ENCODE measurements at regions not wholly inside any gene's neighbourhood (a gene's known extent, or its start where the extent isn't known, plus 50 kb on each side); places are given as distances from the start of the nearest gene placed in this dataset.

DNA sequence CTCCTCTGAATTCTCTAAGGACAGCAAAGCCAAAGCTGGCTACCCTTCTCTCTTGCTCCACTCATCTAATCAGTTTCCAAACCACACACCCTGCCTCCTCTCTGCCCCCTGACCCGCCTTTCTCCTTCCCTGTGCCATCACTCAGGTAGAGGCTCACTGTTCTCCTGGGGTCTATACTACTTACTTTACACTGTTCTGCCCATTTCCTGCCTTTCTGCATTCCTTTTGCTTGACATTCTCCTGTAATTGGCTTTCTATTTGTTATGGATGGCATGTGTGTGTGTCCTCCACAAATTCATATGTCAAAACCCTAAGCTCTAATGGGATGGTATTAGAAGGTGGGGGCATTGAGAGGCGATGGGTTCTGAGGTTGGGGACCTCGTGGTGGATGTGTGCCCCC lies 675.2 kb upstream of the ID2 start:
- no peak for DNase-seq (ENCODE audit: low spot score)

DNA sequence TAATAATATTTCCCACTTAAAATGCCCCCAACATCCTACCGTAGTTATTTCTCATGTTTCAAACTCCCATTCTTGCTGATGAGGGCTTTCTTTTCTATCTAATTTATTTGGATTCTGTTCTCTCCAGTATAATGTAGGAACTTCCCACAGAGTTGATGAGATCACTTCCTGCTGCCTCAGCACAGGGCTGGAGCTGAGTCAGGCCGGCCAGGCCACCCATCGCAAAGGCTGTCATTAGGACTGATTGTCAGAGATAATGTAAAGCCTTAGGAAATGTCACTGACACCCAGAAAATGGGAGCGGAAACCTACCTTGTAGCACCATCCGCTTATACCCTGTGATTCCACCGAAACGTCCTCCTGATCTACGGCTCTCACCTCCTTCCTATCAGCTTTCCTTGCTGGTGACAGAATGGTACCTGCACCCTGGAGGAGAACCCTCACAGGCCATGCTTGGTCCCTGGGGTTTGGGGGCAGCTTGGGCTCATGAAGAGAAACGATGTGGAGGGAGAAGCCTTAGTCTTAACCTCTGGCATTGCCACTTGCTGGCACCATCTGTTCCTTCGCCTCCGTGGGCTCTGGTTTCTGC lies 672.8 kb upstream of the ID2 start:
- DNase-seq (ENCODE audit: low spot score), result no peak

DNA sequence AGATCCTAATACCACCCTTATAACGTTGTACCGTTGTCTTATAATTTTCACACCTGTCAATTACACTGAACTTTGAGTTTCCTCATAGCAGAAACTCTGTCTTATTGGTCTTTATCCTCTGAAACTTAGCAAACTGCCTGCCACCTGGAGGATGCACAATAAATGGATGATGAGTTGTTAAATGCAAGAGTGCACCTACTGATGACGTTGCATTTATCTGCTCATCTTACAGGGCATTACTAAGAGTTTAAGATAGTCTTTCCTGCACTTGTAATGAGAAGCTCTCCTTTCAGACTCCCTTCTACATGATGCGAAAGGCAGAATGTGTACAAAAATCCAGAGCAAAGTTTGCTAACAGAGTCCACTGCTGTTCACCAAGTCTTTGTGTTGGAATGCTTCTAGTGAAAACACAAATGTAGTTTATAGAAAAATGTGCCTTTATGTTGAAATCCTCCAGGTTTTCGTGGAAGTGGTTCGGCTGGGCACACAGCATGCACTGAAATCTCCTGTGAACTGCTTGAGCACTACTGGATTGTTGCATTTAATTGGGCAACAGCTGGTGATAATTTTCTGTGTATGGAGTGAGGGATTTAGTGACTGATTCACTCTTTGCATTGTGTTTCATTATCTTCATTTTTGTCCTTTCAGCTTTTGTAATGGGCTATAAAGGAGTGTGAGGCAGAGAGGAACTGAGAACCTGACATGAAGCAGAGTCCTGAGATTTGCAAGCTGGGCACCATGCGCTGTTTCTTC lies 665.8 kb upstream of the ID2 start:
- DNase-seq (ENCODE audit: low spot score), result no peak

GRCh38 chr2:8016688-8017087 lies 665.2 kb upstream of the ID2 start:
- no peak for DNase-seq (ENCODE audit: low spot score)

GRCh38 chr2:8018956-8019355 lies 662.9 kb upstream of the ID2 start:
- DNase-seq (ENCODE audit: low spot score), result no peak

DNA sequence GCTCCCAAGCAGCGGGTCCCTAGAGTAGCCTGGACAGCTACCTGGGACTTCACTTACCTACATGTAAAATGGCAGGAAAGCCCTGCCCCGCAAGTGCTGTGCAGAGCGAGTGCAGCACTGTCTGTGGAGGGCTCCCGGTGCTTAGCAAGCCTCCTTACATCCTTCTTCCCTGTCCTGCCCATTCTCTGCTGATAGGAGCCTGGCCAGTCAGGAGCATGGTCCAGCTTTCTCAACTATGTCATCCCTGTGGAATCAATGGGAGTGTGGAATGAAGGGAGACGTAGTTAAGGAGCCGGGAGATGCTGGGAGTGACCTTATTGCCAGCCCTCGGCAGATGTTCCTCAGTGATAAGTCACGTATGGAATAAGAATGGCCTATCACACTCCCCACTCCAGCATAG lies 661.9 kb upstream of the ID2 start:
- no peak for DNase-seq (ENCODE audit: low spot score)

GRCh38 chr2:8021921-8022320 lies 659.9 kb upstream of the ID2 start:
- no peak for DNase-seq (ENCODE audit: low spot score)

GRCh38 chr2:8022908-8023640 lies 658.8 kb upstream of the ID2 start:
- DNase-seq (ENCODE audit: low spot score), result no peak

GRCh38 chr2:8024506-8024905 lies 657.4 kb upstream of the ID2 start:
- no peak for DNase-seq (ENCODE audit: low spot score)

DNA sequence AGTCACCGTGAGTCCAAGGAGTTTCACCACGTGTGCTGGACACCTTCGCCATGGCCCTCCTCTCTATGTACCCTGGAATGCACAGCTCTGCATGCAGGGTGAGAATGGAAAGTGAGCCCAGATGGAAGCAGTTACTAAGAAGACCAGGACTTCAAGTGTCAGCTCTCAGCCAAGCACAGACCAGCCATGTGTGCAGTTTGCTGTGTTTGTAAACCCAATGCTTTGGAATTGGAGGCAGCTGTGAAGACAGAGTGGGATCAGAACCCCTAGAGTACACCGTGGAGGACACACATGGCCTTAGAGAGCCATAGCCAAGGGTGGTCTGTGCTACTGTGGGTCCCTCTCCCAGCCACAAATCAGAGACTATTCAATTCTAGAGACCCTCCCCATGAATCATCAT lies 655.5 kb upstream of the ID2 start:
- no peak for DNase-seq (ENCODE audit: low spot score)

DNA sequence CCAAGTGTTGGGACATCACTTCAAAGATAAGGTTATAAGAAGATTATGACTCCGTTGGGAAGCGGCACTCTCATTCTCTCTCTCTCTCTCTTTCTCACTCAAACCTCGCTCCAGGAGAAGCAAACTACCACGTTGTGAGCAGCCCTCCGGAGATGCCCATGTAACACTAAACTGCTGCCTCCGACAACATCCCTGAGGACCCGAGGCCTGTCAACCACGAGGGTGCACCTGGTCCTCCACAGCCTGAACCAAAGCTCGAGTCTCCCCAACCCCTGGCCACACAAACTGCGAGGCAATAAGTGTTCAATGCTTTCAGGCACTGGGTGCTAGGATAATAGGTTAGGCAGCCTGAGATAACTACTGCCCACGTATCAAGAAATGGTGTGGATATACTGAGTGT lies 654.5 kb upstream of the ID2 start:
- DNase-seq (ENCODE audit: low spot score), result no peak

DNA sequence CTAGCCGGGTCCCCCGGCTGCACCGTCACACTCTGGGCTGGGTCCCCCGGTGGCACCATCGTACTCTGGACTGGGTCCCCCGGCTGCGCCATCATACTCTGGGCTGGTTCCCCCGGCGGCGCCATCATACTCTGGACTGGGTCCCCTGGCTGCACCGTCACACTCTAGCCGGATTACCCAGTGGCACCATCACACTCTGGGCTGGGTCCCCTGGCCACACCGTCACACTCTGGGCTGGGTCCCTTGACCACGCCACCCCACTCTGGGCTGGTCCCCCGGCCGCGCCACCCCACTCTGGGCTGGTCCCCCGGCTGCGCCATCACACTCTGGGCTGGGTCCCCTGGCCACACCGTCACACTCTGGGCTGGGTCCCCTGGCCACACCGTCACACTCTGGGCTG lies 653.8 kb upstream of the ID2 start:
- DNase-seq (ENCODE audit: low spot score), result no peak

GRCh38 chr2:8028436-8028835 lies 653.4 kb upstream of the ID2 start:
- DNase-seq (ENCODE audit: low spot score), result no peak

DNA sequence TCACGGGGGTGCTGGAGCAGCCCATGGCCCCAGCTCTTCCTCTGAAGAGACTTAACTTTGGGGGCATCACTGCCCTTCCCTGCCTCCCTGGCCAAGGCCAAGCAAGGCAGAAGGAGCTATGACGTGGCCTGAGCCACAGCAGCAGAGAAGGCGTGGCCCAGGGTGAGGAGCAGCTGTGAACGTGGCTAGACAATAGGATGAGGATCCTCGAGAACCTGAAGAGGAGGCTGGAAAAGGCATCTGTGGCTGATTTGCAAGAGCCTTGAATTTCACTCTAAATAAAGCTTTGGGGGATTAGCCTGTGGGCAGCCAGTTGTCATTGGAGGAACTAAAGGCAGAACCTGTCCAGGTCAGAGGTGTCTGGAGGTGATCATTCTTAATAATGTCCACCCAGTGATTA lies 652.9 kb upstream of the ID2 start:
- no peak for DNase-seq (ENCODE audit: low spot score)

- DNase-seq (ENCODE audit: low spot score), result no peak
Measured at GRCh38 chr2:8030573-8031303, 651.1 kb upstream of the ID2 start.

DNA sequence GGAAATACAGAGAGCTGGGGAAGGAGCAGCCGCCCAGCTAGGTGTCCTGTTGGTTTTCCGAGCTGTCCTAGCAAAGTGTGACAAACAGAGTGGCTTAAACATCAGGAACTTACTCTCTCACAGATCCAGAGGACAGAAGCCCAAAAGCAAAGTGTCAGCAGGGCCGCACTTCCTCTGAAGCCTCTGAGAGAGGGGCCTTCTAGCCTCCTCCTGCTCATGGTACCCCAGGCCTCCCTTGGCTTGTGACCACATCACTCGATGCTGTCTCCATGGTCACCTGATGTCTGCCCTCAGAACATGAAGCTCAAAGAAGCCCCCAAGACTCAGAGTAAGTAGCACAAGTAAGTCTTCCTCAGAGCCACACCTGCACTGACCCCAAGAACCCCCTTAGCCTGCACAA lies 650.5 kb upstream of the ID2 start:
- no peak for DNase-seq (ENCODE audit: low spot score)

DNA sequence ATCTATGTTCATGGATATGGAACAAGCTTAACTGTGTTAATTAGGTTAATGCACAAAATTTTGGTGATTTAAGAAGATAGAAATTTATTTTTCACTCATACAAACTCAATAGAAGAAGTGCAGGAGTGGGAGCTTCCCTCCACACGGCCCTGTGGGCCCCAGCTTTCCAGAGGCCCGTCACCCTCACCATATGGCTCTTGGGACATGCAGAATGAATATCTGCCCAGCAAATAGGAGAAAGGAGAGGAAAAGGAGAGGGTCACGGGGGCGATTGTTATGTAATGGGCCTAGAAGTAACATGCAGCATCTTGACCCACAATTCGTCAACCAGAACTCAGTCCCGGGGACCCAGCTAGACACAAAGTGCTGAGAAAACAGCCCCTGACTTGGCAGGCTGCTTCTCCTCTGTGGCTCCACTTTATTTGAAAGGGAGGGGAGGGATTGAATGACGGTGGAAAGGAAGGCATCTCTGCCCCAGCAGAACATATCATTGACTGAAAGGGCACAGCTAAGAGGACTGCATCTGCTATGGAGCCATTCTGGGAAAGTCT lies 648.2 kb upstream of the ID2 start:
- no peak for DNase-seq (ENCODE audit: low spot score)

GRCh38 chr2:8036366-8036765 lies 645.5 kb upstream of the ID2 start:
- DNase-seq (ENCODE audit: low spot score), result no peak

DNA sequence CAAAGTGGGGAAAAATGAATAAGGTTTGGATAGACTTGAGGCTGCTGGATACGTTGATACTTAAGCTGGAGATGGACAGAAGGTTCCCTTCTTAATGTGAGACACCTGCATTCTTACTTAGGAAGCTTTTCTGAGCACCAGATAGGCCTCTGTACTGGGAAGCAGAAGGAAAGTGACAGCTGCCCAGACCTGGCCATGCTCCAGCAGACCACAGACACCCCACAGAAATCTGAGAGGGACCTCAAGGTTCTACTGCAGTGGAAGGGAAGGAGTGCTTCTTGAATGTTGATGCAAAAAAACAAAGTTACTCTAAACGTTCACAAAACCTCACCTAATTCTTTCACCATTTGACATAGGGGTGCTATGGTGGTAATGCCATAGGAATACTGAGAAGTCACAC lies 642.1 kb upstream of the ID2 start:
- DNase-seq (ENCODE audit: low spot score), result no peak

- DNase-seq (ENCODE audit: low spot score), result no peak
Measured at GRCh38 chr2:8043295-8043694, 638.6 kb upstream of the ID2 start.

DNA sequence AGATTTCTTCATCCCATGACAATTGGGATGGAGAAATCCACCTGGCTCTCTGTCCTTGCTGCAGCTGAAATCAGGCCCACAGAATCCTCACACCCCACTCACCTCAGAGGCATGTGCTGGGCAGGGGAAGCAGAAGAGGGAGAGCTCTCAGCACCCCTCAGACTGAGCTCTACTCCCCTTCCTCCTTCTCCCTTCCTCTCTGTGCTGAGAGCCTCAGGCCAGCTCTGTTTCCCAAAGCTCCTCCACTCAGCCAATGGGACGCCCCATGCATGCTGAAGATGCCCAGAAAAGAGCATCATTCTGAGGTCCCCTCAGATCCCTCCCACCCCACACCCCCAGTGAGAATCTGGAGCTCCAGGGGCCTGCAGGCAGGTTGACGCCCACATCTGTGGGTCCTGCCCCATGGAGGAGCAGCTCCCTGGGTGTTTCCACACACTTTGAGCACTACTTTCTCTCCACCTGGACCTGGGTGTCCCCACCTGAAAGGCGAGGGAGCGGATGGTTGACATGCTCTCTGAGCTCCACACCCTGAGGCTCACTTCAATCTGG lies 637.7 kb upstream of the ID2 start:
- no peak for DNase-seq (ENCODE audit: low spot score)

- DNase-seq (ENCODE audit: low spot score), result no peak
Measured at GRCh38 chr2:8045081-8045614, 636.7 kb upstream of the ID2 start.

Data from HuH-7.5 (cell line).